ENCODE measurements at regions not wholly inside any gene's neighbourhood (a gene's known extent, or its start where the extent isn't known, plus 50 kb on each side); places are given as distances from the start of the nearest gene placed in this dataset.
"Not testable (repeated sequence)": the region's sequence is repeated elsewhere in the genome, so short reads cannot be mapped to it uniquely, and the experiment has no call there.

DNA sequence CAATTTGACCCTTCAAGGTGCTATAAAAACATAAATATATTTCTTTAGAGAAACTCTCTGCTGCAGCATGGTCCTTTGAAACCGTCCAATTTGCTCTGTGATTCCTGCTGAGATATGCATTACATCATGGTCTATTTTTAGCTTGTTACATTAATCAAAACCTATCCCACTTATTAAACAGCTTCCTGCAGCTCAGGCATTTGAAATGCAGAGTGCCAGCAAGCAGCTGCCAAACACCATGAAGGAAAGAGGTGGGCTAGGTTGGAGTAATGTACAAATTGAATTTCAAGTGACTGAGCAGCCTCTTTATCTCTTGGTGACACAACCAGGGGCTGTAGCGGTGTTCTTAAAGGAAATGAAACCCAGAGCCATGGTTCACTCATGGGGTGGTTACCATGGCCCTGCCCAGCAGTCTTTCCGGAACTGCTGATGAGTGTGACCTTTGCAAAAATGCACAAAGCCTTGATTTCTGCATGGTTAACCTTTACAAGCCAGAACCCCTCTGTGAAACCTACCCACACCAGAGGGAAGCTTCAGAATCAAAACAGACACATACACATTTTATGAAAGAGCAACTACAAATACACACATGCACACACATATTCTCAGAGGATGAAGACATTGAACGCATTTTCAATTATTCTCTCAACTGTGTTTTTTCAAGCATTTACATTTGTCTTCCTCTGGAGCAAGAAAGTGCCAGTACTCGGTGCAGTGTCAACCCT, 155.8 kb upstream of the ZNF608 start:
- peak; percentile 72 to 79 for DNase-seq

DNA sequence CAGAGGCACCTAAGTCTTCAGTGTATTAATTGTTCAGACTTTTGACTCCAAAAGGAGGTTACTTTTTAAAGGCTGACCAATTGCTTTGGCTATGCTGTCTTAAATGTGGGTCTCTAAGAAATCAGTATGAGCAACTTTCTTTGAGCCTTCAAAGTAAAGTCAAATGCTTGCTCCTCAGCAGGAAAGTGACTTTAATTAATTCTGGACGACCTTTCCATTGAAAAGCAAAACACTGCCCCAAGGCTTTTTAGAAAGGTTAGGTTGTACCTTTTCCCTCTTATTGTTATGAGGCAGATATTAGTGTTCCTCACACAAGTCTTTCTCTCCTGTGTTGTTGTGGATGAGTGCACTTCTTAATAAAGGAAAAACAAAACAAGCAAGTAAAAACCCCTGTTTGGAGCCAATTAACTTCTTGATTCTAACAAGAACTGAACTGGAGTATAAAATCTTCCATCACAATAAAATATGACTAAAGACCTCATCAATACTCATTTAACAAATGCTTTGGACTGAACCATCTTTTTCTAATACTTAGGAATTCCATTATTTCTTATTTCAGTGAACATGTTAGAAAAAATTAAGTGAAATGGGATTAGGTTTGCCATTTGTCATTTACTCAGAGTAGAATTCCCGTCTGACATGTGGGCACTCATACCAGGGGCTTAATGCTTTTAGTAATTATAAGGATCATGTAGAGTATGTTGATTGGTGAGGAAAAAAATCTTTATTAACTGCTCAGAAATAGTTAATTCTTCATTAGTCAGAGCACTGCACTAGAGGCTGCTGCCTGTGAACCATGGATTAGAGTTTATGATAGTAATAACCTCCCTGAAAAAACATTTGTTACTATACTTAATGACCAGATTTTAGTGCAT, 159.1 kb upstream of the ZNF608 start:
- no peak for DNase-seq

DNA sequence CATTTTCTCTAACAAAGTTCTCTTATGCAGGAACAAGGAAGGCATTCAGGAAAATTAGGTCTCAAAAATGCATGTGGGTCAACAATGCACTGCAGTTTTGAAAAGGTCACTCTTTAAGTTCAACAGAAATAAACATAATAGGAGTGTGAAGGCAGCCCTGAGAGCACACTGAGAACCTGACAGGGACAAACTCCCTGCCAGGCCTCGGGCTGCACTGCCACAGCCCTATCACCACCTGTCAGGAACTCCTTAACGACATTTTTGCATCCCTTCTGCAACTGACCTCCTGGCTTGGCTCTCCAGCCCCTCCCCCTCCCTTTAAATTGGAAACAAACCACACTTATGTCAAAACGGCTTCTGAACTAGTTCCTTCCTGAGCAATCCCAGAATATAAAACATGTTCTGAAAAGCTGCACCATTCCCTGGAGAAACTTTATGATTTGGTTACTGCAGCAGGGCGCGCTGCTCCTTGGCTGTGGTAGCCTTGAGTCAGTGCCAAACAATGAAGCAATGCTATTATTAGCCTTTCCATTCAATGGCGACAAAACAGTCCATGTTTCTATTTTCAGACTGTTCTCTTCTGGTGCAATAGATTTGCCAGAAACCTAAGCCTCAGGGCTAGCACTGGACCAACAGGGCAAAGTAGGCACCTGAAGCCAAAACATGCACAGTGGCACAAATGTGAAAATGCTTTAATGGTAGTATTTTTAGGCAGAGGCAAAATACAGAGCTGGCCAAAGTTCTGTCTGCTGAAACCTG, 160.1 kb upstream of the ZNF608 start:
- peak; percentile 44 to 47 for DNase-seq

DNA sequence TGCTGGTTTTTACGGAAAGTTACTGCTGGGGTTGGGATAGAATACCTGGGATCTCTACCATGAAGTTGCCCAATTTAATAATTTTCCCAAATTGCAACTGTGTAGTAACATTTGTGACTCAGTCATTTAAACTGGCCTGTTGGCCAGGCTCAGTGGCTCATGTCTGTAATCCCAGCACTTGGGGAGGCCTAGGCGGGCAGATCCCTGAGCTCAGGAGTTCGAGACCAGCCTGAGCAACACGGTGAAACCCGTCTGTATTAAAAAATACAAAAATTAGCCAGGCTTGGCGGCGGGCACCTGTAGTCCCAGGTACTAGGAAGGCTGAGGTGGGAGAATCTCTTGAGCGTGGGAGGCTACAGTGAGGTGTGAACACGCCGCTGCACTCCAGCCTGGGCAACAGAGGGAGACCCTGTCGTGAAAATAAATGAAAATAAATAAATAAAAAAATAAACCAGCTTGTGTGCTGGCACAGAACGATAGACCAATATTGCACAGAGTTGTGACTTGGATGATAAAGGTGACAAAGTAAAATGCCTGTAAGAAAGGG, 160.7 kb upstream of the ZNF608 start:
- DNase-seq, result no peak

DNA sequence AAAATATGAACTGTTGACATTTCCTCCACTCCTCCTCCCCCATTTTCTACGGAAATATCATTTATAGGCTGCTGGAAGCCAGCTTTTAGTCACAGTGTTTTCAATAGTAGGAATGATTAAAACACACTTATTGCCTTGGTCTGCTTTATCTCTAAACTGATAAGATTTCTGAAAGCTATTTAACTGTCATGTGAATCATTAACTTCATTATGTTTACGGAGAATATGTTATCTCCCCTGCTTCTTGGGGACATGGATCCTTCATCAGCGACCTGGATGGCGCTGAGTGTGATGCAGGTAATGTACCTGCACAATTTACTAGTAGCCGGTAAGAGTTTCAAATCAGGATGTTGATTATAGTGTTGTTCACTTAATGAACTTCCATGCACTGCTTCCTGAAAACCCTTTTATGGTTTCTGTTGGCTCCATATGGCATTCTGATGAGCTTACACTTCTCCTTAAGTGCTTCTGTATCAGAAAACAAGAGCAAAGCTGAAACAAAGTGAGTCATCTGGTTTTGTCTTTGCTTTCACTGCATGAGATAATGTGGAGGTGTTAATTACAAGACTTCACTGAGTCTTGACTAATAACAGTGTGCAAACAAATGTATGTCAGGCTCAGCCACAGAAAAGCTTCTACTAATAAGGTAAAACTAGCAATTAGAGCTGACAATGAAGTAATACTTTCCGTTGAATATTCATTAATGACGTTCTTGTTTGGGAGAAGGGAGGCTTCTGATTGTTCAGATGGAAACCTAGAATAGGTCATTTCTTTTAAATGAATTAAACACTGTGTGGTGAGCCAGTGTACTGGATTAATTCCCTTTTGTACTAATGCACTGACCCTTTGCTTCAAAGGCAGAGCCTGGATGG, 162.4 kb upstream of the ZNF608 start:
- DNase-seq, result peak; percentile 84 to 87

DNA sequence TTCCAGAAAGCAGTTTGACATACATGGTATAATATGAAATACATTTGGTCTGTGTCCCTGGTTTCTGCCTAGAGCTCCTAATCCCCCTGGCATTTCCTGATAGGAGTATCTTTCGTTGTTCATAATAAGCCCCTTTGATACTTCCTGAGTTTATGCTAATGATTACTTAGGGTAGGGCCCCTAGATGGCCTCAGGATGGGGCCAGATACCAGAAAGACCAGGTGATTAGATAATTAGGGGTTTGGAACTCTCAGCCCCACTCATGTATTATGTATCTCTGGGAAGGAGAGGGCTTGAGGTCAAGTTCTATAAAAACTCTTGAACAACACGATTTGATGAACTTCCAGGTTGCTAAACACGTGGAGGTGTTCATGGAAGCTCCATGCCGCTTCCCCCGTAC, 163.3 kb upstream of the ZNF608 start:
- no peak for DNase-seq

DNA sequence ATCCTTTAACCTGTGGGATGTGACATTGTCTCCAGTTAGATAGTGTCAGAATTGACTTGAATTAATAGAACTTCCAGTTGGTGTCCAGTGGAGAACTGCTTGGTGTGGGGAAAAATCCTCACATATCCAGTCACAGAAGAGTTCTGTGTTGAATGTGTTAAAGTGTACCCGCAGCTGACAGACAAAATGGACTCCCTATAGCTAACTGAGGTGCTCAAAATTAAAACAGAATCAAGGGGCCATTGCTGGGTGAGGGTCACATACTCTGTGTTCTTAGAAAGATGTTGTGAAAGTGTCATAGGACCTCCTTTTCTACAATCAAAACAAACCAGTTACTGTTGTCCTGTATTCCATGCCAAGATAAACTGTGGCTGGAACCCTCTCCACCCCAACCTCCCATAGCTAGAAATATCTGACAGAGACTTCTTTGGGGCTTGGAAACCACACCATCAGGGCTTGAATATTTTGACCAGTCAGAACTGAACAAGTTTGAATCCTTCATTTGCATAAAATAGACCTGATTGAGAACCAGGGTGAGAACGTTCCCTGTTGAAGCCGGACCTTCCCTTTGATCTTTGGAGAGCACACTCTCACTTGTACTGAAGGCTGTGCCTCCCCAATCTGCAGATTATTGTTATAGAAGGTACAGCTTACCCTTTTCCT, 164.0 kb upstream of the ZNF608 start:
- DNase-seq, result no peak

DNA sequence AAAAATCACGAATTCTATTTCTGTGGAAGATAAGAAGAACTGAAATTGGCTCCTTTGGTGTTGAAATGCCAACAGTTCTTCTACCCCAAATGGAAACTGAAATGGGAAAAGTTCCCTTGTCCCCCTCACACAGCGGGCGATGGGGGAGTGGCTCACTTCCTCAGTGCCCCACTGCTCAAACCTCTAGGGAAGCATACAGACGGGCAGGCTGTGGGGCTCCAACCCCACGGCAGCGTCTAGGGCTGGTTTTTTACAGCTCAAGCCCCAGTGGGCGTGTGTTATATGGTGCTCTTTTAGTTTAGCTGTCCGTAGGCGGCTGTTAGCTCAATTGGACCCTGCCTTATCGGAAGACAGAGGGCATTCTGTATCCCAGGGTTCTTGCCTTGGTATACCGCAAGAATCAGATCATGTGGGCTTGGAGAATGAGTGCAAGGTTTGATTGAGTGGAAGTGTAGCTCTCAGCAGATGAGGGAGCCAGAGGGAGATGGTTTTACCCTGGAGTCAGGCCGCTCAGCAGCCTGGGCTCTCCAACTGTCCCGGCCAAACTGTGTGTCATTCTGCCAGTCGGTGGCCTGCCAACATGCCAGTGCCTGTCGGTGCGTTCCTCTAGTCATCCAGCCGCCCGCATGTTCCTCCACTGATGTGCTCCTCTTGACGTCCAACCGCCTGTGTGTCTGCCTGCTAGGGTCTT, 166.3 kb upstream of the ZNF608 start:
- DNase-seq, result peak; percentile 22 to 44

DNA sequence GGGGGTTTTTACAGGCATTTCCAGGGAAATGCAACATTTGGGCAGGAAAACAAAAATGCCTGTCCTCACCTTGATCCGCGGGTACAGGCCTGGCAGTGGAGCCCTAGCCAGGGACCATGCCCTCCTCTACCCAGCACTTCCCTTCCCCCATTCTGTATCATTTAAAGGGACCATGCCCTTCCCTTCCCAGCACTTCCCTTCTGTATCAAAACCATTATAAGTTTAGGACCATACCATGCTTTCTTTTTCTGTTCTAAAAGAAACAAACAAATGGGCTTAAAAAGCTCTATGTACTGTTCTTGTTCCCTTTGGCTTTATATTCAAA, 166.9 kb upstream of the ZNF608 start:
- no peak for DNase-seq

DNA sequence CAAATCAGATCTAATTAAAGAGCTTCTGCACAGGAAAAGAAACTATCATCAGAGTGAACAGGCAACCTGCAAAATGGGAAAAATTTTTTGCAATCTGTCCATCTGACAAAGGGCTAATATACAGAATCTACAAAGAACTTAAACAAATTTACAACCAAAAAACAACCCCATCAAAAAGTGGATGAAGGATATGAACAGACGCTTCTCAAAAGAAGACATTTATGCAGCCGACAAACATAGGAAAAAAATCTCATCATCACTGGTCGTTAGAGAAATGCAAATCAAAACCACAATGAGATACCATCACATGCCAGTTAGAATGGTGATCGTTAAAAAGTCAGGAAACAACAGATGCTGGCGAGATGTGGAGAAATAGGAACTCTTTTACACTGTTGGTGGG, 169.9 kb upstream of the ZNF608 start:
- DNase-seq, result not testable (repeated sequence)

DNA sequence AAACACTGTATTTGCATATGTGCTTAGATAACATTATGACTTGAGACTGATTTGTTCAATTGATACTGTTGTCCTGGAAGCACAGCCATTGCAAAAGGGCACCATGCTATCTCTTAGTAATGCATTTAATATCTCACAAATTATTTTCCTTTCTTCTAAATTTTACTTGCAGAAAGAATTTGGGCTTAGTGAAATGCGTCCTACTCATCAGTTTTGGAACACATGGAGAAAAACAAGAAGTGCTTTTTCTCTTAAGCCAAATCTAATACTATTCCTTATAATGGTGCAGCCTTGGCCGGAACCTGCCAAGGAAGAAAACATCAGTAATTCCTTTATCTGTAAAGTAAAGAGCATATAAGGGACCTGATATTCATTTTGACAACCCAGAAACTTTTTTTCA, 172.2 kb upstream of the ZNF608 start:
- DNase-seq, result no peak

DNA sequence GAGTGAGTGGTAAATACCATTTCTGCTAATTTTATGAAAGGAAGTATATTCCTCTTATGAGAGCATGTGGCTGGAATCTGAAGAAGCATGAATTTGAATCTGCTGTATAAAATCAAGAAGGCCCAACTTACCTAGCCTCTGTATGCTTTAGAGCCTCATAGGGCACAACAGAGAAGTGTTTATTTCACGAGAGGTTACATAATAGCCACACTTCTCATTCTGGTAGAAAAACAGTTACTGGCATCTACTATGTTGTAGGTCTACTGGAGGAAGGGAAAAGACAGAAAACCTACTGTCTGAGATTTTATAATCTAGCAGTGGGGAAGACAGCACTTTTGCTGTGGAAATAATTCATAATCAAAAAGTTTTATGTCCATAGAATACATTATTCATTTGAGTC, 172.6 kb upstream of the ZNF608 start:
- peak; percentile 18 to 59 for DNase-seq

DNA sequence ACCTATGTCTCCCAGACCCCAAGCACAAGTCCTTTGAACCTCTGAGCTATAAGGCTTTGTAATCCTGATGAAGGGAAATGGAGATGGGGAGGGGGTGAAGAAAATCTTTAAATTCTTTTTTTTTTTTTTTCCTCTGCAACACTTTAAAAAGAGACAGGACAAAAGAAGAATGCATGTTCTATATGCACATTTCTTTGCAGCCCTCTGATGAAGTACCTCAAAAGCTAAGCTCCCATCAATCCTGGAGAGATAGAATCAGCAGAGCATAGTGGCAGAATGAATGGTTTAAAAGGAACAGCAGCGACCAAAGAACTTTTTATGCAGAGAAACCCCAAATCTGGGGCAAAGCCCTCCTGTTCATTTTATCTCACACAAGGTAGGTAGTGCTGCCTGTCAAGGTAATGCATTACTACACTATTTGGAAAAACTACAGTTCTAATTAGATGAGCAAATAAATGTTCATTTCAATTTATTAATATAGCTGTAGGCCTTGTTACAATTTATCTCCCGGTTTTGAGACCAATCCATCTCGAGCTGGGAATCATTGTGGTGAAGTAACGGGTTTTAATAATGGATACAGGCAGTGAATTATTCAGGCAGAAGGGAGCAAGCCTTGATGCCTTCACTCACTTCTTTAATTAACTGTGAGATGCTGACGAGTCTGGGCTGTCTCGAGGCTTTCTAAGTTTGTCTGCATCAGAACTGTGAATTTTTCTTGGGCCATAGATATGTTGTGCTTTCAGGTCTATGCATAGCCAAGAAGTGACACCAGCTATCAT, 173.5 kb upstream of the ZNF608 start:
- no peak for DNase-seq

DNA sequence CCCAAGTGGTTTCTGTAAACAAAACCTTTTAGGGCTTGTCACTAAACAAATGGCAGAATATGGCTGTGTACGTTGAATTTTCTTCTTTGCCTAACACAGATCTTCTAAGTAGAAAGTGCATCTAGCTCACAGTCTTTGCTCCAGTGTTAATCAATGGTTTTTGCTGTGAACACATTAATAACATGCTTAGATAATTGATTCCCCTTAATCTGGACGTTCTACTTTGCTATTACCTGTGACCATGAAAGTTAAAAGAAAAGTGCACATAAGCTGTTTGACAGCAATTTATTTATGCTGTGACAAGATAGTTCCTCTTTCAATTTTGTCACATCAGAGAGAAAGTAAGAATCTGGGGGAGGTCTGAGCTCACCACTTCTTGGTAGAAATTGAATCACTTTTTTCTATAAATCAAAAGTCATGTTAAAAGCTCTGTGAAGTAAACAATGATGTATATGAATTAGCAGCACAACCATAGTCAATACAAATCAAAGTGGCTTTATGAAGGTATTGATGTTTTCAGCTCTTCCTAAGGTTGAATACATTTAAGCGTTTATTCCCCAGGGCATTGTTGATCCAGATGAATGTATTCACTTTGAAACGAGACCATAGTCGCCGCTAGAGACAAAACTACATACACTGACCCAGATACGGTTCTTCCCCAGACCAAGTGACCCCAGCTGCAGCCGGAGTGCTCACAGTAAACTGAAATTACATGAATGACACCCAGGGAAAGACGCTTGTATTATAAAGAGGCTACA, 174.6 kb upstream of the ZNF608 start:
- DNase-seq, result peak; percentile 69 to 73

DNA sequence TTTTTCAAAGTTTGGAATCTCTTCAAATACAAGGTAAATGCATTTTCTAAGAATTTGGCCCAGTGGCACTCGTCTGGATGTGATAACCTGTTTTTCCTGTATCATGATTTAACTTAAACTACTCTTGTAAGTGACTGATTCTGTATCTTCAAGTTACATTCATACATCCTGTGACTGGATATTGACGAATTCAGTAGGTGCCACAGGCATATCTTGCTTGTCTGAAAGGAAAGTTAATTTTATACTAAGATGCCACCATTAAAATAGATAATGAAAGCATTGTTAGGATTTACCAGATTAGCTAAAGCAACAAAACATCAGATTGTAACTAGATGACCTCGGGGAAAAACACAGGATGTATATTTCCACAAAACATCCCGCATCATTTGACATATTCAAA, 175.3 kb upstream of the ZNF608 start:
- no peak for DNase-seq

DNA sequence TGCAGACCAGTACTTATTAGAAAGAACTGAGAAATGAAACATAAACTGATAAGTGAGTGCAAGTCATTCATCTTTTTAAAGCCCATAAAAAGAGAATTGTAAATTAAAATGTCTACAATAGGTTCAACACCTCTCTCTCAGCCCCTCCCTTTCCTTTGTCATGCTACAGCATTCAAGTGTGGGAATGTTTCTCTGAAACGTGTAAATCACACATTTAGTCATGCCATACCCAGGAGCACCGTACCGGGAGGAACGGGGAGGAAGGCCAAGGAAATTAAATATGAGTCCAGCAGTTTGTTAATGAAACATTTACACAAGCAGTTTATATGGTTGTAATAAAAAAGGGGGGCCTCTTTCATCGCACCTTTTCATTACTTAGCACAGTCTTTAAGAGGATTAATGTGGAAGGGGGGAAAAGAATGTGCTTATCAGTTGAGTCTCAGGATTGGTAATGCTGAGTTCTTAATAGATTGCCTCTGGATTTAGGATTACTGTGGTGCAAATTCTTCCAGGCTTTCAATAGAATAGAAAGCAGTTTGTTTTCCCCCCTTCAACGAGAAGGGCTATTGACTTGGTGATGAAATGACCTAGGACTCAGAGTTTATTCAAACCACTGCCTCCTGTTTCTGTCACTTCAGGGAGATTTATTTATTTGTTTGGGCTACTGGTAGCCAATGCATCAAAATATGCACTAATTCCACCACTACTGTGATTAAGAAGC, 176.0 kb upstream of the ZNF608 start:
- no peak for DNase-seq

DNA sequence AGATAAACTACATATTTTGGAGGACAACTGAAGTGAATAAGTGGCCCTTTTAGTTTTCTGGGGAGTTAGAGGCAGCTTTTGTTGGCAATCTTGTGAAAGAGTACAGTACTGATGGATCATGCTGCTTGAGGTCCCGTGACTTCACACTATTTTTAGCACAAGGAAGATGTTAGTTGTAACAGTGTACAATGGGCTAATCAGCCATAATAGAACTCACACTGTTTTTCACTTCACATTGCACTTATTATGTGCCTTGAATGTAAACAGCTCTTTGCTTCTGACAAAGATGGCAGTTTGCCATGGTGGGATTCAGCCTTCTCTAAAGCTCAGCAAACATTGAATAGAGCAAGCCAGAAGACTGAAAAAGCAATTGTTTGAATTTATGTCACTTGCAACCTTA, 176.7 kb upstream of the ZNF608 start:
- DNase-seq, result peak; percentile 38 to 48

DNA sequence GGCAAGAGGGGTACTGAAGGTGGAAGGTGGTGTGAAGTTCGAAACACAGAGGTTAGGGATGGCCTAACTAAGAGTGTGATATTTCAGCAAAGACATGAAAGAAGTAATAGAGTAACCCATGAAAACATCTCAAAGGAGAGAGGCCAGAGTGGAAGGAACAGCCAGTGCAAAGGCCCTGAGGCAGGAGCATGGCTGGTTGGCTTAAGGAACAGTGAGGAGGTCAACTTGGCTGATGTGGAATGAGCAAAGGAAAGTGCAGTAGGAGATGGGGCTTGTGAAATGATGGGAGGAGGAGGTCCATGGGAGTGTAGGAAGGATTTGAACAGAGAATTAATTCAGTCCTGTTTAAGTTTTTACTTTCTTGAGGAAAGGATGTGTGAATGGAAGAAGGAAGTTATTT, 178.3 kb upstream of the ZNF608 start:
- no peak for DNase-seq

DNA sequence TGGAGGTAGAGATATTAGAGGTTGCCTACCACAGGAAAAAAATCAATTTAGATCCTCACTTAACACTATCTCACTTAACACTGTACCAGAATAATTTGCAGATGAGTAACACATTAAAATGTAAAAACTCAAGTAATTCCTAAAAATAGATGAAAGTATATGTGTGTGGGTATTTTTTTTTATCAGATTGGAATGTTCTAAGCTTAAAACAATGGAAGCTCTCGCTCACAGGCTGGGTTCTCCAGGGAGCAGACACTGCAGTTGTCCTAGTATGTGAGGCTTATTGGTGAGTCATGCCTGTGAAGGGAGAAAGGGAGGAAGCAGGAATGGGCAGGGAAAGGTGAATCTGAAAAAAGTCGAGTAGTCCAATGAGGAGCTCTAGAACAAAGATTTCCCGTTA, 181.3 kb upstream of the ZNF608 start:
- DNase-seq, result no peak
